ENCODE measurements at regions not wholly inside any gene's neighbourhood (a gene's known extent, or its start where the extent isn't known, plus 50 kb on each side); places are given as distances from the start of the nearest gene placed in this dataset.

DNA sequence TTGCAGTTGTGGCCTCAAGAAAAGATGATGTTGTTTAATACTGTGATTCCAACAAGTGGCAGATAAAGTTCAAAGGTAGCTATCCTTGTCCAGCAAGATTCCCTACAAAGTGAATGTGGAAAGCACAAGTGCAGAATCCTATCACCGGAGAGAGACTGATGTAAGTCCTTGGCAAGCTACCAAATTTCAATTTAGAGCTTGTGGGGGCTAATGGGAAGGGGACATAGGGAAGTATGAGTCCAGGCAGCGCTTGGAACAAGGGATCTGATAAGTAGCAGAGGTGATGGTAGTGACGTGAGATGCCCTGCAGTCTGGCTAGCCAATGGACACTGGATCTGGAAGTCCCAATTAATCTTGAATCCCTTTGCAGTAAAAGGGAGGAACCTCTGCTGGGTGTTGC is 165.2 kb upstream of the DTNA start:
- Histone ChIP-seq H3K36me3 (ENCODE audit: control insufficient read depth, insufficient read depth, low read length) (no peaks in the 10 kb centered on the region), H3K4me3 (replicated peaks; ENCODE audit: low read depth, low read length) (no peak overlapping the region), H3K27me3 (replicated peaks; ENCODE audit: control insufficient read depth, insufficient read depth, low read length) (no peaks in the 10 kb centered on the region)
- DNase-seq (ENCODE audit: extremely low read depth, insufficient read length): no peak
- TF ChIP-seq, protein P1, sequence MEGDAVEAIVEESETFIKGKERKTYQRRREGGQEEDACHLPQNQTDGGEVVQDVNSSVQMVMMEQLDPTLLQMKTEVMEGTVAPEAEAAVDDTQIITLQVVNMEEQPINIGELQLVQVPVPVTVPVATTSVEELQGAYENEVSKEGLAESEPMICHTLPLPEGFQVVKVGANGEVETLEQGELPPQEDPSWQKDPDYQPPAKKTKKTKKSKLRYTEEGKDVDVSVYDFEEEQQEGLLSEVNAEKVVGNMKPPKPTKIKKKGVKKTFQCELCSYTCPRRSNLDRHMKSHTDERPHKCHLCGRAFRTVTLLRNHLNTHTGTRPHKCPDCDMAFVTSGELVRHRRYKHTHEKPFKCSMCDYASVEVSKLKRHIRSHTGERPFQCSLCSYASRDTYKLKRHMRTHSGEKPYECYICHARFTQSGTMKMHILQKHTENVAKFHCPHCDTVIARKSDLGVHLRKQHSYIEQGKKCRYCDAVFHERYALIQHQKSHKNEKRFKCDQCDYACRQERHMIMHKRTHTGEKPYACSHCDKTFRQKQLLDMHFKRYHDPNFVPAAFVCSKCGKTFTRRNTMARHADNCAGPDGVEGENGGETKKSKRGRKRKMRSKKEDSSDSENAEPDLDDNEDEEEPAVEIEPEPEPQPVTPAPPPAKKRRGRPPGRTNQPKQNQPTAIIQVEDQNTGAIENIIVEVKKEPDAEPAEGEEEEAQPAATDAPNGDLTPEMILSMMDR (IDR thresholded peaks at IDR 0.05; ENCODE audit: insufficient read depth, low read length, poor library complexity, severe bottlenecking): no peak

DNA sequence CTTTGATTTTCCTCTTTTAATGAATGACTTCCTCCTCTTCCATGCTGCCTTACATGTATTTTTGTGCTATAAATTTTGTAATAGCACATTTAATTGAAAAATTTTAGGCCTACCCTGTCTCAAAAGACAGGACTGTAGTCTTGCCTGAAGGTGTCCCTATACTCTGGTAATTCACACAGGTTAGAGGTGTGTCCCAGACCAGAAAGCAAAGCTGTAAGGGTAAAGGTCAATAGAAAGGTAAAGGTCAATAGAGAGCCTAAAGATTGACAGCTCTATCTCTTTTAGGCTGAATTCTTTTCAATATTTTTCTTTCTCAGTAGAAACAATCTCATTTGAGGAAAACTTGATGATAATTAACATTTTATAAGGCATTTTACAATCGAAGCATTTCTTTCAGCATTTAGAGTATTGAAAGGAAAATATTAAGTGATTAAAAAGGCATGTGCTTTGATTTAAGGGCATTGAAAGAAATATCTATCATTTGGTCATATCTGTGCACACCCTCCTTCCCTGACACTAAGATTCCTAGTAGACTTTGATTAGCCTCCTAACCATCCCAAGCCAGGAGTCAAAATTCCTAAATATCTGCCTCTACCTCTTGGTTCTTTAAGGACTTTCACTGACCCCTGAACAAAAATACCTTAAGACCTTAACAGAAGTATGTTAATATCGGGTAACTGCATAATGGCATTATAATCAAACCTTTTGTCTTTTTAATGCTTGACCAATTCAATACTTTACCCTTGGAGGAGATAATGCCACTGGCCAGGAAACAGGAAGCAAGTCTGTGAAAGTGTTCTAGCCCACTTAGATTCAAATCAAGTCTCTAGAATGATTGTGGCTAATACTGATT is 161.8 kb upstream of the DTNA start:
- no peaks in the 10 kb centered on the region for H3K27me3 ChIP-seq (replicated peaks; ENCODE audit: control insufficient read depth, insufficient read depth, low read length)
- TF ChIP-seq, protein P1 (IDR thresholded peaks at IDR 0.05; ENCODE audit: insufficient read depth, low read length, poor library complexity, severe bottlenecking): no peak
- H3K36me3 ChIP-seq (ENCODE audit: control insufficient read depth, insufficient read depth, low read length): no peaks in the 10 kb centered on the region
- DNase-seq (ENCODE audit: extremely low read depth, insufficient read length): no peak
- no peak overlapping the region for H3K4me3 ChIP-seq (replicated peaks; ENCODE audit: low read depth, low read length)

DNA sequence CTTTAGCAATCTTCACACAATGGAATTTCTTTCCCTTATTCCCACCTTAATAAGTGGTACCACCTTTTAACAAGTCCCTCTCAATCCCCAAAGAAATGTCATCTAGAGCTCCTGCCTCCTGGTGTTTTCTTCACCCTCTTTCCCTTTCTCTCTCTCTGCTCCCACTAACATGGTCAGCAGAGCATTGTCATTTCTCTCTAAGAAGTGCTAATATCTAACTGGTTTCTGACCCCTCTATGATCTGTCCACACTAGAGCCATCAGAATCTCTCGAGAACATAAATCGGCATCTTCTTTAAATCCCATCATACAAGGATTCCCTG is 161.2 kb upstream of the DTNA start:
- Histone ChIP-seq H3K36me3 (ENCODE audit: control insufficient read depth, insufficient read depth, low read length) (no peaks in the 10 kb centered on the region), H3K4me3 (replicated peaks; ENCODE audit: low read depth, low read length) (no peak overlapping the region), H3K27me3 (replicated peaks; ENCODE audit: control insufficient read depth, insufficient read depth, low read length) (no peaks in the 10 kb centered on the region)
- DNase-seq (ENCODE audit: extremely low read depth, insufficient read length): no peak
- TF ChIP-seq, protein P1 (IDR thresholded peaks at IDR 0.05; ENCODE audit: insufficient read depth, low read length, poor library complexity, severe bottlenecking): no peak

DNA sequence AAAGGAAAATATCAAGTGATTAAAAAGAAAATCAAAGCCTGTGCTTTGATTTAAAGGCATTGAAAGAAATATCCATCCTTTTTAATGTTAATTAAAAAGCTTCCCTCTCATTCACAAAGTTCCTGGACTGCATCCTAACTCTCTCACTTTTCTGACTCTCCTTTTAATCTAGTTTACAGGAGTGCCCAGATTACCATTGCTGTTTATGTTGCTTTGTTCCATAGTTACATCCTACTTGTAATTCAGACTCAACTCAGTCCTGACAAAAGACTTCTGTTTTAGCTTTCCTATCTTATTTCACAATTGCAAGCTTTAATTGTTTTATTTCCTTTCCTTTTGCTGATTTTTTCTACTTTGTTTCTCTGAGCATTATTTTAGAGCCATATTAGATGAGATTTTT is 160.7 kb upstream of the DTNA start:
- no peak for DNase-seq (ENCODE audit: extremely low read depth, insufficient read length)
- Histone ChIP-seq H3K36me3 (ENCODE audit: control insufficient read depth, insufficient read depth, low read length) (no peaks in the 10 kb centered on the region), H3K4me3 (replicated peaks; ENCODE audit: low read depth, low read length) (no peak overlapping the region), H3K27me3 (replicated peaks; ENCODE audit: control insufficient read depth, insufficient read depth, low read length) (no peaks in the 10 kb centered on the region)
- TF ChIP-seq, protein P1 (IDR thresholded peaks at IDR 0.05; ENCODE audit: insufficient read depth, low read length, poor library complexity, severe bottlenecking): no peak

DNA sequence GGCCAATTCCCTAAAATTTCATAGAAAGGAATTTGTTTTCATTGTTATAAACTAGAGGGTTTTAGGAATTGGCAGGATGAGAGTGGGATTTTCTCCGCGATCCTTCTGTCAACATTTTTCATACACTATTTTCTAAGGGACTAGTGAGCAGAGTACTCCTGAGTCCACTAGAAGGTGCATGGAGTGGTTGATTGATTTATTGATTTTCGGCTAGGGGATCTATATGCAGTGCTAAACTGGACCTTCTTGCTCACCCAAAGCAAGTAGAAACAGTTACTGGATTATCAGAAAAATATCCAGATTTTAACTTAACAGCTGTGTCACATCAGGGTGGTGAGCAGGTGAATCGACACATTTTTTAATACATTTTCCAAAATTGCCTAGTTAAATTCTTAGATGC is 159.9 kb upstream of the DTNA start:
- DNase-seq (ENCODE audit: extremely low read depth, insufficient read length): no peak
- no peak overlapping the region for H3K4me3 ChIP-seq (replicated peaks; ENCODE audit: low read depth, low read length)

More for the DNA sequence above, 159.9 kb upstream of the DTNA start:
- Histone ChIP-seq H3K36me3 (ENCODE audit: control insufficient read depth, insufficient read depth, low read length) (no peaks in the 10 kb centered on the region), H3K27me3 (replicated peaks; ENCODE audit: control insufficient read depth, insufficient read depth, low read length) (no peaks in the 10 kb centered on the region)
- TF ChIP-seq, protein P1 (IDR thresholded peaks at IDR 0.05; ENCODE audit: insufficient read depth, low read length, poor library complexity, severe bottlenecking): no peak

Data from GM06990 (cell line).